Eye (tissue), 1 donor: ENCODE measurements at regions not wholly inside any gene's neighbourhood (a gene's known extent, or its start where the extent isn't known, plus 50 kb on each side); places are given as distances from the start of the nearest gene placed in this dataset.
"Not testable (repeated sequence)": the region's sequence is repeated elsewhere in the genome, so short reads cannot be mapped to it uniquely, and the experiment has no call there.

Source experiments
- DNase-seq: peaks from one replicate; pipeline ENCODE4 v3.0.0-alpha.2; 2015

DNA sequence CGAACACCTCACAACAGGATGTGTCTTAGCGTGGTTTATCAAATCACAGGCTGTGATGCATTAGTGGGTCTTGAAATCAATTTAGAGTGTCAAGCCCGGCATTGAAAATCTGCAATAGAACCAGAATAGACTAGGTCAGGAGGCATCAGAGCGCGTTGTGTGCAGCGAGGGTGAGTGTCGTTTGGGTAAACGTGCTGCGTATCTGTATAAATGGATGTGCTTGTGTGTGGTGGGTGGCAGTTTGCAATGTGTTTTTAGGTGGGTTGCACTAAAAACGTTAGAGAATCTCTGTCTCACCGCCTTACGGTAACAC, 121.0 kb upstream of the SULF2 start:
- DNase-seq: peak; percentile 70

DNA sequence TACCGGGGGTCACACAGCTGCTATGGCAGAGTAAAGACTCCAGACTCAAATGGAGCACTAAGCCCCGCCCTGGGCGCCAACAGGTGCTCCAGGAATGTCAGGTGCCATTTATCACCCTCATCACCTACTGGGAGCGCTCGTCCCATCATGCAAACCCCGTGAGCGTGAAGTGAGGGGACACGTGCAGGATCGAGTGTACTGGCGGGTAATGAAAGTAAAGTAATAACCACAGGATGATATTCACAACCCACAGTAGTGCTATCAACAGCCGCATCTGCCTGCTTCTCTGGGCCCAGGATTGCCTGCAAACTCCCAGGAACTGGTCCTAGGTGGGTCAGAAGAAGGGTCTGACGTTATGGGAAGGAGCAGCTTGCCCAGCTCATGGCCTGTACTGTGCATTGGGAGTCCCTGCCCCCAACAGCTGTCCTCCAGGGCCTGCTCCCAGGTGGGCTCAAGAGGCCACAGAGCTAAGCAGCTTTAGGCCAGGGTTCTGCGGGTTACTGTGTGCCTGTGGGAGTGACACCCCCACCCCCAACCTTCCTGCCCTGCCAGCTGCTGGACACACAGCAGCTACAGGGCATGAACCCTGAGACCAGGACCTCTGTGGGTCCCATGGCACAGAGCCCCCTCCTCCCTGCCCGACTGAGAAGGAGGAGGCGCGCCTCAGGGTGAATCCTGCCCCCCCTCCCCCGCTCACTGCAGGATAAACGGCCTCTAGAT, 120.5 kb upstream of the SULF2 start:
- DNase-seq: no peak

DNA sequence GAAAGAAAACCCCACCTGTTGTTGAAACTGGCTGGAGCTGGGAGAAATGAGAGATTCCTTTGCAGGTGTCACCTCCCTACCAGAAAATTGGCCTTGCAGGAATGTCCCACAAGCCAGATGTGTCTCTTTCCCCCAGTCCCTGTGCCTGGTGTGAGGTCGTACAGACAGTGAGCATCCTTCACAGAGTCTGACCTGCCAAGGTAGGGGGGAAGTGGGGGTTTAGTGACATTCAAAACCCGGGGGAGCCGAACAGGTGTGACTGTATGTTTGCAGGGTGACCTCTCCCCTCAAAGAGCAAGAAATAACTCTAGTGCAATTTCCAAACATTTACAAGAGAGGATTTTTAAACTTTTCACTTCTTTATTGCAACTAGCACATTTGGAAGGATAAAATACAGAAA, 117.7 kb upstream of the SULF2 start:
- DNase-seq: not testable (repeated sequence)

DNA sequence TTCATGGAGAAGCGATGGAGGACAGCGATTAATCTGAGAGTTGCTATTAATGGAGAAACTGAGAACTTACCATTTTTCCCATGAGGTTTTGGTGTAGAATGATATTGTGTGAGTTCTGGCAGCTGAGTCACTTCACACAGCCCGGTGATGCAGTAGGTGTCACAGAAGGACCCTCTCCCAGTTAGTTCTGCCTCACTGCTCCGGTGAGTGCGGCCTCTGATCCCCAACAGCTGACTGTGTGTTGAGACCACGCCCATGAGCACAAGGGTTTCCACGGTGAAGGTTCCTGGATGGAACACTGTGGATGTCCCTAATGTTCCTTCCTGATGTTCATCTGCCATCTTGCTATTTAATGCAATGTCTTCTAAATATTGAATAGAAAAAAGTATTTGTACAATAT, 114.0 kb upstream of the SULF2 start:
- not testable (repeated sequence) for DNase-seq

DNA sequence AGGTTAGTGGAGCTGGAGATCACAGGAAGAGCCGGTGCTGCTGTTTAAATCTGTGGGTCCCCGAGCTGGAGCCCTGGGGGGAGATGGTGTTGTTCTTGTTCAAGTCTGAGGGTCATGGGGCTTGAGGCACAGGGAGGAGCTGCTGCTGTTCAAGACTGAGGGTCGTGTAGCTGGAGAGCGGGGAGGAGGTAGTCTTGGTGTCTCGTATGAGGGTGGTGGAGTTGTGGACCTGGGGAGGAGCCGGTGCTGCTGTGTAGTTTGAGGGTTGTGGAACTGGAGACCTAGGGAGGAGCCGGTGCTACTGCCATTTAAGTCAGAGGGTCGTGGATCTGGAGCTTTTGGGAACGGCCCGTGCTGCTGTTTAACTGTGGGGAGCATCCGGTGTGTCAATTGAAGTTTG, 112.2 kb upstream of the SULF2 start:
- no peak for DNase-seq

DNA sequence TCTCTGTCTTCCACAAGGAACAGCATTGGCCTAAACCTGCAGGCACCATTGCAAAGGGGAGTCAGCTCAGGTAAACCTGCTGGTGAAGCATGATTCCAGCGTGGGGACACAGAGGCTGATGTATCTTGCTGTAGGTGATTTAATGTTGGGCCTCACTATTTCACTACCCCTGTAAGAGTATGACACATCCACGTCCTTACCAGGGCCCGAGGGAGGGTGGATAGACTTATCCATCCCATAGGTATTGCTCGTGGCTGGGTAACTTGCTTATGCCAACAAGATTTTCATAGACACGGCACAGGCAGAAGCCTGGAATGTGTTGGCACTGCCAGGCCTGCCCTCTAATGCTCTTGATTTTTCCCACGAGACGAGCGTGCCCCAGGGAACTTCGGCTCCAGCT, 107.4 kb upstream of the SULF2 start:
- DNase-seq: not testable (repeated sequence)

DNA sequence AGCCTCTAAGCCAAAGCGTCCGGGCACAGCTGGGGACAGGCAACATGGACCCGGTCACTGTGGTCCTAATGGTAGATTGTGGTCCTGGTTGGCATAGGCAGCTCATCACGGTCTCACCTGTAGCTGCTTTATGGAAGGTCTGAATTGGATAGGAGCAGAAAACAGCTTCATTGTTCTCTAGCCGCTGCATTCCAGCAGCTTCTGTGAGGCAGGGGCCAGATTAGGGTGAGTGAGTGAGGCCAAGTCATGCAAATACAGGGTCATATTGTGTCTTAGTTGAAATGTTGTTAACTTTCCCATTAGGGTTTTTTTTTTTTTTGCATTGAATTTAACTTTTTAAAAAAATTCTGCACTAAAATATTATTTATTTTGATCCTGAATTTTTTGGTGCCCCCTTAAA, 105.4 kb upstream of the SULF2 start:
- DNase-seq: not testable (repeated sequence)

DNA sequence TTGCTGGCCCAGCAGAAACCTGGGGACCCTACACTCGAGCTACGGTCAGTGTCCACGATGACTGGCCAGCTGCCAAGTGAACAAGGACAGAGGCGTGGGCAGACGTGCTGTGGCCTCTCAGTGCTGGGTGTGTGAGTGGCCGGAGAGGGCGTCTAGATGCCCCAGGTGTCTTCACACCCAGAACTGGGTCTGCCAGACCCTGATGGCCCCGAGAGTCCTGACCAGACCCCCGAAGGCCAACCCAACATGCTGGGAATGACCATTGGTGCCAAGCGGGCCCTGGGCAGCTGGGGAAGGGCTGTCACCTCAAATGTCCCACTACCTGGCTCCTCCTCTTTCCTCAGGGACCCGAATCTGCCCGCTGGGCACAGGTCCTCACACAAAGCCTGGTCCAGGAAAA, 104.5 kb upstream of the SULF2 start:
- not testable (repeated sequence) for DNase-seq

DNA sequence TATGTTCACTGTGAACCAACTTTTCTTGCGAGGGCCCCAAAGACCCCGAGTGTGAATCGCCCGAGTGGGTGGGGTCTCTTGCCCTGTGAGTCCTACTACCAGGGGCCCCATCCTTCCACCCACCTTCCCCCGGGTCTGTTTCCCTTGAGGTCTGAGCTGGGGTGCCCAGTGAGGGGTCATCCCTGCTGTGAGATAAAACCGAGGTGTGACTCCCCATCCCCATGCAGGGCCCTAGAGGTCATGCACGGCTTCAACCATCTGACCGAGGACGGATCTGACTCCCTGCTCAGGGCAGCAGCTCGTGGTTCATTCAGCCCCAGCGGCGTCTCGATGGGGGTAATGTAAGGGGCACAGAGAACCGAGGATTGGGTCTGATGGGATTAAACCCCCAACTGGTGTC, 103.1 kb upstream of the SULF2 start:
- DNase-seq: no peak

DNA sequence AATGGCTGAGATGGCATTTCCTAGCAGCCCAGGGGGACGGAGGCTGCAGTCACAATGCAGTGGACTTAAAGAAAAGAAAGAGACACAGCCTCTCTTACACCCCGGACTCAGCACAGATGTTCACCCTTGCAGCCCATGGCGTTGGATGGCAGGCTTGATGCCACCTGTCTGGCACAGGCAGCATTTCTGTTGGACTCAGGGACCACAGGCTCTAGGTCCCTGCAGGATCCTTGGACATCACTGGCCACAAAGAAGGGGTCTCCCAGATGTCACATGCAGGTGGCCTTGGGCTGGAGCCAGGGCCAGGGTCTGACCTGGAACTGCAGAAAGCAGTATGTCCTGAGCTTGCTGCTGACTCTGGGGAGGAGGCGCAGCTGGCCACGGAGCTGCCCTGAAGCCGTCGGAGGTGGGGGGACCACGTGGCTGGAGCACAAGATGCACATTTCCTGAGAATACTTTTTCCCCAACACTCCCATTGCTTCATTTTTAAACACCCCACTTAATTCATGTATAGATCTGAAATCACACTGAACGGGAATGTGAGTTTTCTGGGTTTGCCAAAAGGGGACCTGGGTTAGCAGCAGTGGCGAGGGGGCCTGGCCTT, 102.3 kb upstream of the SULF2 start:
- DNase-seq: no peak

DNA sequence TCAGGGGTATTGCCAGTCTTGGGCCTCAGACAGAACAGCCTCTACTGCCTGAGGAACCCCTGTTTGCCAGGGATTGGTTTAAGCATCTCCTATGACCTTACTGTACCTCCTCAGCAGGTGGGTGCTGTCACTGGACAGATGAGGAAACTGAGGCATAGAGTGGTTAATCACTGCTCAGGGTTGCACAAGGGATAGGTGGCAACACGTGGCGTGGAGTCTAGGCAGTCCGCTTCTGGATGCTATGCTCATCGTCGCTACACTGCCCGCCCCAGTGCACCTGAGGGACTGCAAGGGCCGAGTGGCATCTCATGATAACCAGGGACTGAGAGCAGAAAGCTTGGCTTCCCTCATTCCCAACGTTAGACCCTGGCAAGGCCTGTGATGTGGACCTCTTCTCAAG, 101.8 kb upstream of the SULF2 start:
- DNase-seq: no peak

DNA sequence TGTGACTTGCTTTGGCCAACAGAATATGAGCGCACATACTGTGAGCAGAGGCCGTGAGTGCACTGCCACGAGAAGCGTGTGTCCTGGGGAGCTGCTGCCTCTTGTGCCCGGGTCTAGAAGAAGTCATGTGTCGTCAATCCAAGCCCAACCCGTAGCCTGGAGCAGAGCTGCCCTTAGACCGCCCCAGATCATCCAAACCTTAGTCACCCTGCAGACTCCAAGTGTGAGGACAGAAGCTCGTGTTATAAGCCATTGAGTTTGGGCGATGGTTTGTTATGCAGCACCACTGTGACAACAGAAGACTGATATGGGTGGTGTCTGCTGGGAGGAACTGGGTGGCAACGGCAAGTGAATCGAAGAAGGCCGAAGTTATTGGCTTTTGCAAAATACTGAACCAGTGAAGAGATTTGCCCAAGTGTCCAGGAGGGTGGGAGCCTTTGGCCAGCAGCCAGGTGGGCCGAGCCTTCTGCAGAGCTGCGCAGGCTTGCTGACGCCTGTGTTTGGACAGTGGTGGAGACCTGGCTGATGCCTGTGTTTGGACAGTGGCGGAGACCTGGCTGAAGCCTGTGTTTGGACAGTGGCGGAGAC, 101.3 kb upstream of the SULF2 start:
- DNase-seq: no peak

DNA sequence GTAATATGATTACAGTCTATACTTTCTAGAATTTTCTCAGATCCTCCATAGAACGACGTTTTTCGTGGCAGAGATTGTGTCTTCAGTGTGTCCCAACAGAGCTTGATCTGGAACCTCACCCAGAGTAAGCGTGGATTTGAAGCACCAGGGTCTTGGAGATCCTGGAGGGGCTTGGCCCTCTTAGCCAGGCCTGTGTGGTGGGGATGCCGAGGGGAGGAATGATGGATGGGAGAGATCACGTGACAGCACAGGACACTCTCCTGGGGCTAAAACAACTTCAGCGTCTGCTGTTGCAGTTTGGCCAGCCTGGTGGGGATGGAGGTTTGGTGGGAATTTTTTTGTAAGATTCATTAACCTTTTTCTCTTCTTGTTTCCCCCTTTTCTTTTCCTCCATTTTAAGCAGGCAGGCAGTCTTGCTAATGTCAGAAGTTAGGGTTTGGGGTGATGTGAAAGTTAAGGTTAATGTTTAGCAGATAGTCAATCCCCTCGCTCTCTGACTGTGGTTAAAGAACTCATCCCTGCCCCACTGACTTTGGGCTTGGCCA, 100.7 kb upstream of the SULF2 start:
- DNase-seq: no peak

DNA sequence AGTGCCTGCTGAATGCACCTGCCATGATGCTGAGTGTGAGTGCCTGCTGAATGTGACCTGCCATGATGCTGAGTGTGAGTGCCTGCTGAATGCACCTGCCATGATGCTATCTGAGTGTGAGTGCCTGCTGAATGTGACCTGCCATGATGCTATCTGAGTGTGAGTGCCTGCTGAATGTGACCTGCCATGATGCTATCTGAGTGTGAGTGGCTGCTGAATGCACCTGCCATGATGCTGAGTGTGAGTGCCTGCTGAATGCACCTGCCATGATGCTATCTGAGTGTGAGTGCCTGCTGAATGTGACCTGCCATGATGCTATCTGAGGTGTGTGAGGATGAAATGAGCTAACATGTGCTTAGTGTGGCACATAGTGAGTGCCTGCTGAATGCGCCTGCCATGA, 98.7 kb upstream of the SULF2 start:
- not testable (repeated sequence) for DNase-seq

DNA sequence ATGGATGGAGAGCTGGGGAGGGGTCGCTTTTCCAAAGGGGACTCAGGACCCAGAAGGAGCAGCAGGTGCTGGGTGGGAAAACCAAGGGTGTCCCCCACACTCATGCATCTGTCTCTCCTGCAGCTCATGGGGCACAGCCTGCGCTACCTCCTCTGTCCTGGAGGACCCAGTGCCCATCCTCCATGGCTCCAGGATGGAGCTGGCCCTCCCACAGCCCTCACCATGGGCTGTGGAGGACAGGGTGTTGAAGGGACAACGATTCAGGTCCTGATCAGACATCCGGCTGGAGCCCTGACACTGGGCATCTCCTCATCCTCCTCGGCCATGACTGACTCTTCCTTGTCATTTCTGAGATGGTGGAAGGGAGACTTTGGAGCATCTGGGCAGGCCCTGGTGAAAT, 97.9 kb upstream of the SULF2 start:
- no peak for DNase-seq

DNA sequence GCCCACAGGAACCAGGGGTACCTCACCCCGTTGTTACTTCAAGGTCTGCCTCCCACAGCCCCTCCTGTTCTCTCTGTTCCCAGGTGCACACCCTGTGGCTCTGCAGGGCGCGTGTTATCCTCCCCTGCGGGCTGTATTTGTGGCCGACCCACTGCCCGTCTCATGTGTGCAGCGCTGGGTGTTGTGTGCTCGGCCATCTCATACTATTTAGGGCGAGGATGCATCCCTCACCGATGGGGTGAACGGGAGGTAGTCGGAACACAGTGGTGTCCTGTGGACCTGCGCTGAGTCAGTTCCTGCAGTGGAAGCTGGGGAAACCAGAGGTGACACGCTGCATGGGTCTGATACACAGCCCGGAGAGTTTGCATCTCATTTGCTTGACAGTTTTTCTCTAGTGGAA, 94.5 kb upstream of the SULF2 start:
- no peak for DNase-seq

DNA sequence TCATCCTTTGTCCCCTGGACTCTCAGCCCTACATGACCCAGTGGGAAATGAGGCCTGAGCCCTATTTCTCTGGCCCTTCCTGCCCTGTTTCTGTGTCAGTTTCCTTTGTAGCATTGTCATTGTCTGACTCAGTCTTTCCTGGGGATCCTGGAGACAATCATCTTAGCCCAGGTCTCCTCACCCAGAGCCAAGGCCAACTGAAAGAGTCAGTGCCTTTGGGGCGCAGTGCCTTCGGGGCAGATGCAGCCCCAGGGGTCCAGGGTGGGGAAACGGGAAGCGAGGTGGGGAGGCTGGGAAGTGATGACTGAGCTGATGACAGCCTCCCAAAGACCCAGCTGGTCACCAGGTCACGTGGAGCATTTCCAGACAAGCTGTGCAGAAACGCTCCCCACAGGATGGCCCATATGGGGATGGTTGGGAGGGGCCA, 93.3 kb upstream of the SULF2 start:
- DNase-seq: no peak

DNA sequence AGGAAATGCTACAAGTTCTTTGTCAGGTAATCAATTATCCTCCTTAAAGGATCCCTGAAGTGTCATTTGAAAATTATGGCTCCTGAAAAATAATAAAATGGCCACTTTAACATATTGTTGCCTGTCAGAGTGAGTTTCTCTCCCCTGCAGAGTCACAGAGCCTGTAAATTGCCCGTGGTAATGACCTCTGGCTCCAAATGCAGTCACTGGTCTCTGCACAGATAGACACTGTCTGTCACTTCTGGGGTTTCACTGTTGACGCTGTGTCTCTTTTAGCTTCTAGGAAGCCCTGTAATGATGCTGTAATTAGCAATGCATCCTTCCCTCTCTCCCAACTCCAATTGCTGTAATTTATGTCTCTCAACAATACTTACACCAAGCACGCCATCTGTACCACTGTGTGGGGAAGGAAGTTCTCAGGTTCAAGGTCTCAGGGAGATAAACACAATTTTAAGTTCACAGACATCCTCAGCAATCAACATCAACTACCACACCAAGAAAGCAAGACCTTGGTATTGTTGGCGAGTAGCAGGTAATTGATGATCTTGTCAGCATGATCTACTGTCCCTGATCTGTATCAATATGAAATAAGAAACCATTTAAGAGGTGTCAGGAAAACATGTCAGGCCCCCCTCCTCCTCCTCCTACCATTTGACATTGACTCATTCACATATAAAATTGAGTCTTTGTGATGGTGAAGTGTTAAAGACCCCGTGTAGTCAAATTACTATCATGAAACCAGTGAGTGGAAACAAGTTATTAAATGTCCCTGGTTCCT, 91.2 kb upstream of the SULF2 start:
- peak; percentile 63 for DNase-seq

DNA sequence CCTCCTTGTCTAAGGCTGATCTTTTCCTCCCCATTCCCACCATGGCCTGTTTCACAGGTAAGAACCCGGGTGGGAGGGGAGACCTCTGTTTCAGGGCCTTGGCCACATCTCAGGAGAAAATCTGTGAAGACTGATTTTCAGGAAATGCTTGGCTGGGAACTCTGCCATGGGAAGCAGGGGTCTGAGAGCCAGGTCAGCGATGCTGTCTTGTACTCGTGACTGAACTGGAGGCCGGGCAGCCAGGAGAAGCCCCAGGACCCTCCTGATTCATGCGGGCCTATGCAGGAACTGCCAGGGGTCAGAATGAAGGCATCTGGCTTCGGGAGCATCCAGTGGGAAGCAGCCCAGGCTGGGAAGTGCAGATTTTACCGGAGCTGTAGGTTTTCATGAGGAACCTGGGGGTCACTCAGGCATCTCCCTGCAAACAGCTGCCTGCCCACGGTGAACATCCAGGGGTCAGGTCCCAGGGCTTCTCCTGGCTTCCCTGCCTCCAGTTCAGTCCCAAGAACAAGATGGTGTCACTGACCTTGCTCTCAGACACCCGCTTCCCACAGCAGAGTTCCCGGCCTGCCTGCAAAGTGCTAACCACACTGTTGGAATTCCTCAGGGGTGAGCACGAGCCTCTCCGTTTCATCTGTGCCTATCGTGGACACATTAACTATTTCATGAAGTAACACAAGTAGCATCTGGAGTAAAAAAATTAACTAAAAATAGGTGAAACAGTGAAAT, 90.2 kb upstream of the SULF2 start:
- peak; percentile 55 for DNase-seq

DNA sequence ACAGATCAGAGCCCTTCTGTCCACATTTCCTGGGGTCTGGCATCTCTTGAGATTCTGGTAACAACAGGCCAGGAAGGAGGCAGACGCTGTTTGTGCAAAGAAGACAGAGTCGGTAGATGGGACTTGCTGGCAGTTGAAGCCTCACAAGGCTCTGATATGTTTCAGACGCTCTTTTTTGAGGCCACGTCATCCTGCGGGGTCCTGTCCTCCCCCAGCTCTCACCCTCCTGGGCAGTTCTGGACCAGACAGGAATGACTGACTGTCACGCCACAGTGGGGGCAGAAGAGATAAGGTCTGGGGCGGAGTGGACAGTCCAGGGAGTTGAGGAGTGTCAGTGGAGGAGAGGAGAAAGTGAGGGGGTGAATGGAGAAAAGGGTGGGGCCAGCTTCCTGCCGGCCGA, 87.1 kb upstream of the SULF2 start:
- no peak for DNase-seq

DNA sequence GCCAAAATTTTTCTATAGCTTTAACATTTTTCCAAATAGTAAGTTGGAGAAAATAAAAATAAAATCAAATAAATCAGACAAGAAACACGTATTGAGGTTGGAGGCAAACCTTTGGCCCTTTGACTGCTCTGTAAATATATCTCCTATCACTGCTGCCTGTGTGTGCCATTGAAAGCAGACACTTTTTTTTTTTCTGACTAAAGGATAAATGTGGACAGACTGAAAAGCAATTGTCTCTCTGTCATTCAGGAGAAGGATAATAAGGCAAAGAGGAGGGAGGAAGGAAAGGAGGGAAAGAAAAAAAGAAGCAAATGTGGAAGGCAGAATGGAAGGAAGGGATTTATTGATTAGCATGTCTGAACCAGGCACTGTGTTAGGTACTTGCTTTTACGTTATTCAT, 85.2 kb upstream of the SULF2 start:
- DNase-seq: no peak

DNA sequence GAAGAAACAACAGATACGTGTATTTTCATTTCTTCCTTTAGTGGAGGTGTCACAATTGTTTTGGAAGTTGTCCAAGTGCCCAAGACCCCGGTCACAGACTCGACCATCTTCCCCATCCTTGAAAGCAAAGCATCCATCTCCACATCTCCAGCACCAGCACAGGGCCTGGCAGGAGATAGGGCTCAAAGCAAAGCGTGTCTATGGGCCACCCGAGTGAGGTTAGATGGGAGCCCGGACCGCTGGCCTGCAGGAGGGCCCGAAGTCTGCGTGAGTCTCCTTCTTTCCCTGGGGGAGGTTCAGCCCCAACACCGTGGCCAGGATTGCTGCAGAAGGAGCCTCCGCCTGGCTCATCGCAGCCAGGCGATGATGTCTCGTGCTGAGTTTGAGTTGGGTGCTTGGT, 83.5 kb upstream of the SULF2 start:
- DNase-seq: no peak

DNA sequence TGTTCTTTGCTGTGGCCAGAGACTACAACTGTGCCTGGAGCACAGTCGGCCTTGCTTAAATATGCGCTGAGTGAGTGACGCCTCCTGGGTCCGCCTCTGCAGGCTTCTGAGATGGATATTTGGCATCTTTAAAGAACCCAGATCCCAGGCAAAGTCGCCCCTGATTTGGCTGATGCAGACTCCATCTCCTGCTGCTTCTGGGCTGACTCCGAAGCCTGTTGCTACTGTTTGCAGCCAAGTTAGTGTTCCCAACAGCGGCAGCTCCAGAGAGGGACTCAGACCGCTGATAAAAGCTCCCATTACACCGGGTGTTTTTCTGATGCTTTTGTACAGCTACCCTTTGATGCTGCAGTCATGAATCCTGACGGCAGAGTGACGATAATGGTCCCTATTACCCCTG, 83.0 kb upstream of the SULF2 start:
- DNase-seq: no peak
